GM23338 (cell line): ENCODE measurements at regions not wholly inside any gene's neighbourhood (a gene's known extent, or its start where the extent isn't known, plus 50 kb on each side); places are given as distances from the start of the nearest gene placed in this dataset.

ENCODE experiments used
- ATAC-seq: fragments of 200-7000 bp; cut with Tn5 transposase; 3 replicates; pipeline ENCODE4 v1.9.1; 2020
- DNase-seq: peaks from one replicate; pipeline ENCODE4 v3.0.0-alpha.2; 2015; ENCODE audit warnings: low spot score
- H2AFZ ChIP-seq: fragments of 200-600 bp; sonication (generic); 2 replicates; pipeline ENCODE4 v1.8.0; 2016; ENCODE audit warnings: antibody characterized with exemption, mild to moderate bottlenecking, moderate library complexity
- H3F3A ChIP-seq: fragments of 200-600 bp; sonication (generic); replicated peaks from 2 replicates; pipeline ENCODE4 v1.8.0; 2017; ENCODE audit warnings: antibody characterized with exemption, mixed run types, low read depth
- H3K27ac ChIP-seq: fragments of 200-600 bp; sonication (generic); 2 replicates; pipeline ENCODE4 v1.6.1; 2016; ENCODE audit warnings: low read depth
- H3K27me3 ChIP-seq: fragments of 200-600 bp; sonication (generic); 2 replicates; pipeline ENCODE4 v1.8.0; 2016; ENCODE audit warnings: mild to moderate bottlenecking, mixed run types, moderate library complexity; ENCODE audit not compliant: insufficient read depth
- H3K36me3 ChIP-seq: fragments of 200-600 bp; sonication (generic); 2 replicates; pipeline ENCODE4 v1.8.0; 2016; ENCODE audit warnings: mild to moderate bottlenecking; ENCODE audit not compliant: insufficient read depth
- H3K4me1 ChIP-seq: fragments of 200-600 bp; sonication (generic); 2 replicates; pipeline ENCODE4 v1.8.0; 2016; ENCODE audit warnings: mild to moderate bottlenecking, moderate library complexity; ENCODE audit not compliant: insufficient read depth
- H3K4me2 ChIP-seq: fragments of 200-600 bp; sonication (generic); 2 replicates; pipeline ENCODE4 v1.7.1; 2017; ENCODE audit warnings: mixed run types
- H3K4me3 ChIP-seq: fragments of 200-600 bp; sonication (generic); 2 replicates; pipeline ENCODE4 v1.6.1; 2016; ENCODE audit warnings: mixed run types
- H3K79me2 ChIP-seq: fragments of 200-600 bp; sonication (generic); replicated peaks from 2 replicates; pipeline ENCODE4 v1.8.0; 2017; ENCODE audit warnings: mild to moderate bottlenecking; ENCODE audit not compliant: insufficient read depth
- H3K9me2 ChIP-seq: fragments of 200-600 bp; sonication (generic); 2 replicates; pipeline ENCODE4 v1.8.0; 2017; ENCODE audit not compliant: insufficient read depth
- H4K20me1 ChIP-seq: fragments of 200-600 bp; sonication (generic); replicated peaks from 2 replicates; pipeline ENCODE4 v1.8.0; 2017; ENCODE audit warnings: mild to moderate bottlenecking; ENCODE audit not compliant: insufficient read depth
- H3K27ac Mint-ChIP-seq: 2 replicates; pipeline ENCODE4 v1.8.0; 2020; ENCODE audit warnings: inconsistent platforms, mild to moderate bottlenecking, moderate library complexity, mixed read lengths
- H3K27me3 Mint-ChIP-seq: 3 replicates; pipeline ENCODE4 v1.8.0; 2022; ENCODE audit warnings: low read depth, mild to moderate bottlenecking, moderate library complexity, mixed read lengths, inconsistent platforms; ENCODE audit not compliant: insufficient read depth, poor library complexity
- H3K36me3 Mint-ChIP-seq: 3 replicates; pipeline ENCODE4 v1.8.0; 2021; ENCODE audit warnings: low read depth, mild to moderate bottlenecking, inconsistent platforms, moderate library complexity, mixed read lengths
- H3K4me1 Mint-ChIP-seq: 3 replicates; pipeline ENCODE4 v1.8.0; 2020; ENCODE audit warnings: mild to moderate bottlenecking, inconsistent platforms, mixed read lengths
- H3K4me3 Mint-ChIP-seq: 3 replicates; pipeline ENCODE4 v1.8.0; 2021; ENCODE audit warnings: moderate library complexity, mild to moderate bottlenecking, inconsistent platforms, mixed read lengths
- H3K9me3 Mint-ChIP-seq: 3 replicates; pipeline ENCODE4 v1.8.0; 2020; ENCODE audit warnings: moderate library complexity, mild to moderate bottlenecking, inconsistent platforms, mixed read lengths
- CREB1 ChIP-seq: fragments of 250-450 bp; sonication (Bioruptor Pico); IDR thresholded peaks from 2 replicates; pipeline ENCODE4 v1.5.0; 2020; ENCODE audit warnings: low read depth, mild to moderate bottlenecking, moderate library complexity
- ETS1 ChIP-seq: IDR thresholded peaks from 2 replicates; pipeline ENCODE4 v1.6.1; 2016; ENCODE audit warnings: antibody characterized with exemption
- EZH2 ChIP-seq: fragments of 200-600 bp; sonication (generic); IDR thresholded peaks from one replicate; pipeline ENCODE4 v1.8.0; 2017; ENCODE audit warnings: antibody characterized with exemption, mild to moderate bottlenecking, low read depth; ENCODE audit not compliant: unreplicated experiment
- EZH2phosphoT487 ChIP-seq: fragments of 200-600 bp; sonication (generic); IDR thresholded peaks from one replicate; pipeline ENCODE4 v1.8.1; 2018; ENCODE audit warnings: antibody characterized with exemption; ENCODE audit not compliant: unreplicated experiment
- NANOG ChIP-seq: IDR thresholded peaks from 2 replicates; pipeline ENCODE4 v1.6.1; 2016; ENCODE audit warnings: antibody characterized with exemption, borderline replicate concordance
- REST ChIP-seq: IDR thresholded peaks from one replicate; pipeline ENCODE4 v1.6.1; 2018; ENCODE audit warnings: antibody characterized with exemption; ENCODE audit not compliant: unreplicated experiment
- STAT1 ChIP-seq: IDR thresholded peaks from one replicate; pipeline ENCODE4 v1.6.1; 2016; ENCODE audit warnings: antibody characterized with exemption; ENCODE audit not compliant: unreplicated experiment
- ZNF331 ChIP-seq: fragments of 250-450 bp; sonication (Bioruptor Pico); IDR thresholded peaks from 2 replicates; pipeline ENCODE4 v1.5.0; 2020; ENCODE audit warnings: low read depth, mild to moderate bottlenecking, moderate library complexity

- DNase-seq: no peak
- H3K4me2 ChIP-seq: no peak overlapping the region
- no peak for ATAC-seq
- no peaks in the 10 kb centered on the region for H3K79me2 ChIP-seq
- peaks cover 9% of the 10 kb centered on the region for H3K4me1 ChIP-seq
- H3K27ac ChIP-seq: no peak overlapping the region
- no peaks in the 10 kb centered on the region for H3K27me3 ChIP-seq
- Mint-ChIP-seq H3K4me3 (no peak overlapping the region), H3K27me3 (no peaks in the 10 kb centered on the region), H3K4me1 (peaks cover 16% of the 10 kb centered on the region; the same call in 2 of the 3 replicates), H3K27ac (no peak overlapping the region), H3K9me3 (no peaks in the 10 kb centered on the region), H3K36me3 (no peaks in the 10 kb centered on the region)
- H3K4me3 ChIP-seq: no peak overlapping the region
- no peaks in the 10 kb centered on the region for H3K36me3 ChIP-seq
- H3F3A ChIP-seq: no peaks in the 10 kb centered on the region
- H4K20me1 ChIP-seq: no peaks in the 10 kb centered on the region
- TF ChIP-seq STAT1: no peak
- no peak for TF ChIP-seq EZH2phosphoT487
- no peak for TF ChIP-seq EZH2
- peaks cover 4% of the 10 kb centered on the region; the same call in 1 of the 2 replicates for H3K9me2 ChIP-seq
- H2AFZ ChIP-seq: no peak overlapping the region
Observed at GRCh38 chr5:57010786-57011185, 58.9 kb upstream of the MIER3 start.

GRCh38 chr5:57012511-57012910 lies 60.6 kb upstream of the MIER3 start:
- Histone ChIP-seq H3K4me2 (no peak overlapping the region), H3K27ac (no peak overlapping the region), H3K36me3 (no peaks in the 10 kb centered on the region), H3K27me3 (no peaks in the 10 kb centered on the region), H4K20me1 (no peaks in the 10 kb centered on the region), H3K9me2 (peaks cover 4% of the 10 kb centered on the region; the same call in 1 of the 2 replicates), H2AFZ (peak overlapping the region; percentile 57; the same call in 1 of the 2 replicates), H3K4me1 (peaks cover 9% of the 10 kb centered on the region), H3F3A (no peaks in the 10 kb centered on the region), H3K4me3 (no peak overlapping the region), H3K79me2 (no peaks in the 10 kb centered on the region)
- DNase-seq (no peak), ATAC-seq (no peak)
- H3K36me3 Mint-ChIP-seq: no peaks in the 10 kb centered on the region
- H3K9me3 Mint-ChIP-seq: no peaks in the 10 kb centered on the region
- no peaks in the 10 kb centered on the region for H3K27me3 Mint-ChIP-seq
- no peak overlapping the region for H3K4me3 Mint-ChIP-seq
- TF ChIP-seq ZNF331 (no peak), REST (no peak), NANOG (no peak), CREB1 (CRISPR knock-in tag) (no peak), ETS1 (no peak)
- H3K27ac Mint-ChIP-seq: peak overlapping the region; percentile 10; the same call in 1 of the 2 replicates
- H3K4me1 Mint-ChIP-seq: peaks cover 16% of the 10 kb centered on the region; the same call in 2 of the 3 replicates
